Adipocyte (in vitro differentiated cells): ENCODE measurements at regions not wholly inside any gene's neighbourhood (a gene's known extent, or its start where the extent isn't known, plus 50 kb on each side); places are given as distances from the start of the nearest gene placed in this dataset.
"Not testable (repeated sequence)": the region's sequence is repeated elsewhere in the genome, so short reads cannot be mapped to it uniquely, and the experiment has no call there.

Experiments used
- DNase-seq: peaks from one replicate; pipeline ENCODE4 v3.0.0-alpha.2; 2015; ENCODE audit warnings: low read depth
- H3K27me3 ChIP-seq: replicated peaks from 2 replicates; pipeline ENCODE4 v1.7.0; 2013; ENCODE audit warnings: mild to moderate bottlenecking, low read length, moderate library complexity; ENCODE audit not compliant: control insufficient read depth, insufficient read depth
- H3K36me3 ChIP-seq: 2 replicates; pipeline ENCODE4 v1.7.0; 2013; ENCODE audit warnings: low read length, mild to moderate bottlenecking, moderate library complexity; ENCODE audit not compliant: control insufficient read depth, insufficient read depth, severe bottlenecking
- H3K4me1 ChIP-seq: 2 replicates; pipeline ENCODE4 v1.7.0; 2013; ENCODE audit warnings: mild to moderate bottlenecking, low read length, moderate library complexity; ENCODE audit not compliant: control insufficient read depth, insufficient read depth
- H3K4me3 ChIP-seq: 2 replicates; pipeline ENCODE4 v1.7.0; 2013; ENCODE audit warnings: mild to moderate bottlenecking, low read length, moderate library complexity
- H3K9ac ChIP-seq: 2 replicates; pipeline ENCODE4 v1.7.0; 2013; ENCODE audit warnings: mild to moderate bottlenecking, low read length, moderate library complexity
- H3K9me3 ChIP-seq: 2 replicates; pipeline ENCODE4 v1.7.0; 2013; ENCODE audit warnings: mild to moderate bottlenecking, low read length, moderate library complexity; ENCODE audit not compliant: control insufficient read depth

- no peaks in the 10 kb centered on the region for H3K36me3 ChIP-seq
- H3K4me1 ChIP-seq, result peaks cover 32% of the 10 kb centered on the region
- DNase-seq, result no peak
- no peaks in the 10 kb centered on the region for H3K27me3 ChIP-seq
- no peak overlapping the region for H3K4me3 ChIP-seq
- no peaks in the 10 kb centered on the region for H3K9me3 ChIP-seq
- H3K9ac ChIP-seq, result peak overlapping the region; percentile 27
These were observed 93.1 kb upstream of the HIF1A start for GRCh38 chr14:61602003-61602732.

- DNase-seq, result no peak
- H3K36me3 ChIP-seq, result no peaks in the 10 kb centered on the region
- no peaks in the 10 kb centered on the region for H3K27me3 ChIP-seq
- H3K4me1 ChIP-seq, result peaks cover 32% of the 10 kb centered on the region
- no peaks in the 10 kb centered on the region for H3K9me3 ChIP-seq
- peak overlapping the region; percentile 27 for H3K9ac ChIP-seq
- no peak overlapping the region for H3K4me3 ChIP-seq
These were observed 92.6 kb upstream of the HIF1A start for GRCh38 chr14:61602733-61603077.

- H3K36me3 ChIP-seq, result no peaks in the 10 kb centered on the region
- H3K4me3 ChIP-seq, result no peak overlapping the region
- DNase-seq, result peak; percentile 45
- no peaks in the 10 kb centered on the region for H3K9me3 ChIP-seq
- H3K9ac ChIP-seq, result peak overlapping the region; percentile 31
- no peaks in the 10 kb centered on the region for H3K27me3 ChIP-seq
- peaks cover 39% of the 10 kb centered on the region for H3K4me1 ChIP-seq
These were observed 91.6 kb upstream of the HIF1A start for GRCh38 chr14:61603736-61604135.

- DNase-seq, result no peak
- no peaks in the 10 kb centered on the region for H3K9me3 ChIP-seq
- H3K9ac ChIP-seq, result no peak overlapping the region
- H3K27me3 ChIP-seq, result no peaks in the 10 kb centered on the region
- H3K36me3 ChIP-seq, result no peaks in the 10 kb centered on the region
- H3K4me1 ChIP-seq, result peaks cover 55% of the 10 kb centered on the region
- H3K4me3 ChIP-seq, result no peak overlapping the region
These were observed 87.6 kb upstream of the HIF1A start for GRCh38 chr14:61607570-61608244.

- peak overlapping the region; percentile 61 for H3K9ac ChIP-seq
- H3K4me1 ChIP-seq, result peaks cover 51% of the 10 kb centered on the region
- no peaks in the 10 kb centered on the region for H3K9me3 ChIP-seq
- no peaks in the 10 kb centered on the region for H3K27me3 ChIP-seq
- no peak for DNase-seq
- H3K36me3 ChIP-seq, result no peaks in the 10 kb centered on the region
- H3K4me3 ChIP-seq, result peak overlapping the region; percentile 36
These were observed 86.8 kb upstream of the HIF1A start for GRCh38 chr14:61608245-61609165.

GRCh38 chr14:61609191-61609843 lies 86.0 kb upstream of the HIF1A start:
- Histone ChIP-seq H3K4me1 (peaks cover 44% of the 10 kb centered on the region), H3K4me3 (peak overlapping the region; percentile 36), H3K9ac (peak overlapping the region; percentile 61), H3K27me3 (no peaks in the 10 kb centered on the region), H3K36me3 (no peaks in the 10 kb centered on the region), H3K9me3 (no peaks in the 10 kb centered on the region)
- DNase-seq, result peak; percentile 71

GRCh38 chr14:61609884-61610283 lies 85.4 kb upstream of the HIF1A start:
- H3K9me3 ChIP-seq, result no peaks in the 10 kb centered on the region
- peak; percentile 70 for DNase-seq
- peak overlapping the region; percentile 61 for H3K9ac ChIP-seq
- no peaks in the 10 kb centered on the region for H3K27me3 ChIP-seq
- peak overlapping the region; percentile 14 for H3K4me3 ChIP-seq
- peaks cover 41% of the 10 kb centered on the region for H3K4me1 ChIP-seq
- H3K36me3 ChIP-seq, result no peaks in the 10 kb centered on the region

GRCh38 chr14:61610900-61611299 lies 84.4 kb upstream of the HIF1A start:
- no peaks in the 10 kb centered on the region for H3K27me3 ChIP-seq
- H3K36me3 ChIP-seq, result no peaks in the 10 kb centered on the region
- peaks cover 46% of the 10 kb centered on the region for H3K4me1 ChIP-seq
- H3K4me3 ChIP-seq, result no peak overlapping the region
- DNase-seq, result no peak
- H3K9me3 ChIP-seq, result no peaks in the 10 kb centered on the region
- no peak overlapping the region for H3K9ac ChIP-seq

GRCh38 chr14:61611880-61612630 lies 83.3 kb upstream of the HIF1A start:
- Histone ChIP-seq H3K9ac (peak overlapping the region; percentile 15), H3K9me3 (no peaks in the 10 kb centered on the region), H3K27me3 (no peaks in the 10 kb centered on the region), H3K36me3 (no peaks in the 10 kb centered on the region), H3K4me3 (no peak overlapping the region), H3K4me1 (peaks cover 57% of the 10 kb centered on the region)
- DNase-seq, result peak; percentile 37

GRCh38 chr14:61613006-61613405 lies 82.3 kb upstream of the HIF1A start:
- H3K36me3 ChIP-seq, H3K9me3 ChIP-seq, H3K27me3 ChIP-seq, H3K4me3 ChIP-seq: not testable (repeated sequence)
- peaks cover 59% of the 10 kb centered on the region for H3K4me1 ChIP-seq
- peak overlapping the region; percentile 20 for H3K9ac ChIP-seq
- peak; percentile 42 for DNase-seq
